GM21786 (cell line): ENCODE measurements at regions not wholly inside any gene's neighbourhood (a gene's known extent, or its start where the extent isn't known, plus 50 kb on each side); places are given as distances from the start of the nearest gene placed in this dataset.

Source experiments
- ATAC-seq: cut with Tn5 transposase; IDR thresholded peaks from one replicate; pipeline ENCODE4 v1.9.1; 2021; ENCODE audit not compliant: unreplicated experiment

GRCh38 chr11:70532731-70533130 lies 134.4 kb downstream of the CTTN start:
- no peak for ATAC-seq

GRCh38 chr11:70535191-70535971 lies 137.1 kb downstream of the CTTN start:
- no peak for ATAC-seq

- ATAC-seq: no peak
Measured at GRCh38 chr11:70536051-70536877, 137.9 kb downstream of the CTTN start.

GRCh38 chr11:70537576-70538571 lies 139.5 kb downstream of the CTTN start:
- no peak for ATAC-seq

GRCh38 chr11:70538641-70539359 lies 140.5 kb downstream of the CTTN start:
- no peak for ATAC-seq

GRCh38 chr11:70539360-70540095 lies 141.2 kb downstream of the CTTN start:
- ATAC-seq: no peak

- ATAC-seq: no peak
Measured at GRCh38 chr11:70540196-70540595, 141.9 kb downstream of the CTTN start.

GRCh38 chr11:70541176-70541575 lies 142.8 kb downstream of the CTTN start:
- no peak for ATAC-seq

- no peak for ATAC-seq
Measured at GRCh38 chr11:70541699-70542098, 143.4 kb downstream of the CTTN start.

- ATAC-seq: no peak
Measured at GRCh38 chr11:70542406-70542805, 144.1 kb downstream of the CTTN start.

GRCh38 chr11:70542811-70543210 lies 144.5 kb downstream of the CTTN start:
- ATAC-seq: no peak

- ATAC-seq: no peak
Measured at GRCh38 chr11:70543611-70544010, 145.3 kb downstream of the CTTN start.

- ATAC-seq: no peak
Measured at GRCh38 chr11:70544067-70544773, 145.9 kb downstream of the CTTN start.

- no peak for ATAC-seq
Measured at GRCh38 chr11:70544774-70545609, 146.7 kb downstream of the CTTN start.

GRCh38 chr11:70545610-70545912 lies 147.2 kb downstream of the CTTN start:
- no peak for ATAC-seq

- ATAC-seq: no peak
Measured at GRCh38 chr11:70546191-70546940, 148.0 kb downstream of the CTTN start.

GRCh38 chr11:70547386-70547785 lies 149.1 kb downstream of the CTTN start:
- ATAC-seq: no peak
